ENCODE measurements at regions not wholly inside any gene's neighbourhood (a gene's known extent, or its start where the extent isn't known, plus 50 kb on each side); places are given as distances from the start of the nearest gene placed in this dataset.

- TF ChIP-seq SUZ12 (IDR thresholded peaks at IDR 0.05) (no peak), SP1 (IDR thresholded peaks at IDR 0.05) (no peak), FOXM1 (IDR thresholded peaks at IDR 0.05; ENCODE audit: borderline replicate concordance) (no peak)
These were observed 51.8 kb upstream of the EPC2 start for GRCh38 chr2:148592791-148593190.
